GM23338 (cell line): ENCODE measurements at regions not wholly inside any gene's neighbourhood (a gene's known extent, or its start where the extent isn't known, plus 50 kb on each side); places are given as distances from the start of the nearest gene placed in this dataset.

Experiments used
- CREB1 ChIP-seq: fragments of 250-450 bp; sonication (Bioruptor Pico); IDR thresholded peaks from 2 replicates; pipeline ENCODE4 v1.5.0; 2020; ENCODE audit warnings: low read depth, mild to moderate bottlenecking, moderate library complexity
- CTCF ChIP-seq, 2 experiments: fragments of 200-600 bp in 1 of 2; sonication (generic) in 1 of 2; conservative IDR thresholded peaks; 2 replicates each; pipeline versions ENCODE4 v1.5.1 to v1.6.1; 2016 to 2017; ENCODE audit warnings: antibody characterized with exemption in 2 of 2, low read depth in 2 of 2, mild to moderate bottlenecking in 2 of 2, moderate library complexity in 1 of 2
- EZH2 ChIP-seq: fragments of 200-600 bp; sonication (generic); IDR thresholded peaks from one replicate; pipeline ENCODE4 v1.8.0; 2017; ENCODE audit warnings: antibody characterized with exemption, mild to moderate bottlenecking, low read depth; ENCODE audit not compliant: unreplicated experiment
- EZH2phosphoT487 ChIP-seq: fragments of 200-600 bp; sonication (generic); IDR thresholded peaks from one replicate; pipeline ENCODE4 v1.8.1; 2018; ENCODE audit warnings: antibody characterized with exemption; ENCODE audit not compliant: unreplicated experiment
- JUNB ChIP-seq: IDR thresholded peaks from one replicate; pipeline ENCODE4 v1.6.1; 2016; ENCODE audit warnings: antibody characterized with exemption; ENCODE audit not compliant: unreplicated experiment
- NANOG ChIP-seq: IDR thresholded peaks from 2 replicates; pipeline ENCODE4 v1.6.1; 2016; ENCODE audit warnings: antibody characterized with exemption, borderline replicate concordance
- POLR2AphosphoS5 ChIP-seq: IDR thresholded peaks from 2 replicates; pipeline ENCODE4 v1.6.1; 2016; ENCODE audit warnings: antibody characterized with exemption, low read depth
- REST ChIP-seq: IDR thresholded peaks from one replicate; pipeline ENCODE4 v1.6.1; 2018; ENCODE audit warnings: antibody characterized with exemption; ENCODE audit not compliant: unreplicated experiment

- TF ChIP-seq CTCF (conservative IDR thresholded peaks at IDR 0.05; ENCODE audit: low read depth in 2 of 2) (no peak), REST (no peak), POLR2AphosphoS5 (no peak), EZH2 (no peak), NANOG (no peak), EZH2phosphoT487 (no peak), CREB1 (CRISPR knock-in tag) (no peak), JUNB (no peak)
Observed at GRCh38 chr1:177789956-177790355, 179.9 kb downstream of the SEC16B start.
